Thoracic aorta (tissue), 2 donors: ENCODE measurements at regions not wholly inside any gene's neighbourhood (a gene's known extent, or its start where the extent isn't known, plus 50 kb on each side); places are given as distances from the start of the nearest gene placed in this dataset.

Experiments used
- ATAC-seq: fragments of 150-250 bp; one replicate; pipeline ENCODE4 v1.8.0; 2017; ENCODE audit warnings: low read depth; ENCODE audit not compliant: insufficient number of reproducible peaks, low FRiP score
- DNase-seq: peaks from one replicate; pipeline ENCODE4 v3.0.0-alpha.2; 2020; ENCODE audit warnings: low spot score
- H3K27ac ChIP-seq, 2 donors: fragments of 200-600 bp; sonication (generic); 1 replicate in 1 of 2; 2 replicates in 1 of 2; pipeline ENCODE4 v1.5.1; 2016; ENCODE audit warnings: mild to moderate bottlenecking in 2 of 2, moderate library complexity in 2 of 2
- H3K27me3 ChIP-seq: fragments of 200-600 bp; sonication (generic); replicated peaks from 2 replicates; pipeline ENCODE4 v1.6.0; 2016; ENCODE audit warnings: mild to moderate bottlenecking; ENCODE audit not compliant: insufficient read depth
- H3K36me3 ChIP-seq: fragments of 200-600 bp; sonication (generic); one replicate; pipeline ENCODE4 v1.5.1; 2016
- H3K4me1 ChIP-seq, 2 donors: fragments of 200-600 bp; sonication (generic); 1 replicate in 1 of 2; 2 replicates in 1 of 2; pipeline versions ENCODE4 v1.5.1 to v1.6.0; 2016; ENCODE audit warnings: low read depth in 2 of 2, mild to moderate bottlenecking in 1 of 2; ENCODE audit not compliant: control insufficient read depth in 1 of 2
- H3K4me3 ChIP-seq: fragments of 200-600 bp; sonication (generic); 2 replicates; pipeline ENCODE4 v1.5.1; 2016; ENCODE audit warnings: mild to moderate bottlenecking
- H3K9me3 ChIP-seq: fragments of 200-600 bp; sonication (generic); 2 replicates; pipeline ENCODE4 v1.5.1; 2016
- TF ChIP-seq, protein P1 (sequence below): fragments of 200-600 bp; sonication (generic); IDR thresholded peaks from one replicate; pipeline ENCODE4 v1.5.1; 2019; ENCODE audit warnings: antibody characterized with exemption

DNA sequence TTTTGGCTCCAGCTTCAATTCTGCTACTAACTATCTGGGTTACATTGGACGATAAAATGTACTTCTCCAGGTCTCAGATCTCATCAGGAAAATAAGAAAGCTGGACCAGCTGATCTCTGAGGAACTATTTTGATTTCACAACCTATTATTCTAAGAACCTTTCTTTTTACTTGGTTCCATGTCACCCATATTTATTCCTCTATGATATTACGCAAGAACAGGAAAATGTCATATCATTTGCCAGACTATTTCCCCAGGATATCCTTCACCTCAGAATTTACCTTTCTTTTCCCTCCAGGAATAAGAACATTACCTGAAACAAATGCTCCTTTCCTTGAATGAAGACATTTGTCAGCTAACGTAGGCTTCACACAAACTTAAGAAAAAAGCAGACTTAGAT lies 387.5 kb upstream of the RAG2 start:
- ATAC-seq (no peak), DNase-seq (no peak)
- TF ChIP-seq, protein P1, sequence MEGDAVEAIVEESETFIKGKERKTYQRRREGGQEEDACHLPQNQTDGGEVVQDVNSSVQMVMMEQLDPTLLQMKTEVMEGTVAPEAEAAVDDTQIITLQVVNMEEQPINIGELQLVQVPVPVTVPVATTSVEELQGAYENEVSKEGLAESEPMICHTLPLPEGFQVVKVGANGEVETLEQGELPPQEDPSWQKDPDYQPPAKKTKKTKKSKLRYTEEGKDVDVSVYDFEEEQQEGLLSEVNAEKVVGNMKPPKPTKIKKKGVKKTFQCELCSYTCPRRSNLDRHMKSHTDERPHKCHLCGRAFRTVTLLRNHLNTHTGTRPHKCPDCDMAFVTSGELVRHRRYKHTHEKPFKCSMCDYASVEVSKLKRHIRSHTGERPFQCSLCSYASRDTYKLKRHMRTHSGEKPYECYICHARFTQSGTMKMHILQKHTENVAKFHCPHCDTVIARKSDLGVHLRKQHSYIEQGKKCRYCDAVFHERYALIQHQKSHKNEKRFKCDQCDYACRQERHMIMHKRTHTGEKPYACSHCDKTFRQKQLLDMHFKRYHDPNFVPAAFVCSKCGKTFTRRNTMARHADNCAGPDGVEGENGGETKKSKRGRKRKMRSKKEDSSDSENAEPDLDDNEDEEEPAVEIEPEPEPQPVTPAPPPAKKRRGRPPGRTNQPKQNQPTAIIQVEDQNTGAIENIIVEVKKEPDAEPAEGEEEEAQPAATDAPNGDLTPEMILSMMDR, result no peak
- H3K9me3 ChIP-seq, result no peaks in the 10 kb centered on the region
- H3K27ac ChIP-seq, result no peak overlapping the region
- H3K4me1 ChIP-seq, result no peaks in the 10 kb centered on the region
- no peak overlapping the region for H3K4me3 ChIP-seq
- no peaks in the 10 kb centered on the region for H3K27me3 ChIP-seq
- H3K36me3 ChIP-seq, result no peaks in the 10 kb centered on the region

DNA sequence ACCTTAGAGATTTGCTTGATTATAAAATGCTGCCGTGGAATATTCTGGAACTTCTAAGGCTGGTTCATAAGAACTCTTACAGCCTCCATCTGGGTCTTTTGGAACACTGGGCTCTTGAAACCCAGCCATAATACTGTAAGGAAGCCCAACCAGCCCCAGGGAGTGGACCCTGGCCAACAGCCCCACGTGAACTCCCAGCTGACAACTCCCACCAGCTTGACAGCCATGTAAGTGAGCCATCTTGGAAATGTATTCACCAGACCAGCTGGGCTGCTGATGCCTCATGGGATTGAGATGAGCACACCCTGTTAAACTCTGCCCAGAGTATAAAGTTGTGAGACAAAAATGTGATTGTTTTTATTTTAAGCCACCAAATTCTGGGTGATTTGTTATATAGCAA lies 378.7 kb upstream of the RAG2 start:
- Histone ChIP-seq H3K27ac (no peak overlapping the region), H3K36me3 (no peaks in the 10 kb centered on the region), H3K4me1 (no peaks in the 10 kb centered on the region), H3K9me3 (no peaks in the 10 kb centered on the region), H3K4me3 (no peak overlapping the region), H3K27me3 (no peaks in the 10 kb centered on the region)
- TF ChIP-seq, protein P1, result no peak
- no peak for DNase-seq
- no peak for ATAC-seq

DNA sequence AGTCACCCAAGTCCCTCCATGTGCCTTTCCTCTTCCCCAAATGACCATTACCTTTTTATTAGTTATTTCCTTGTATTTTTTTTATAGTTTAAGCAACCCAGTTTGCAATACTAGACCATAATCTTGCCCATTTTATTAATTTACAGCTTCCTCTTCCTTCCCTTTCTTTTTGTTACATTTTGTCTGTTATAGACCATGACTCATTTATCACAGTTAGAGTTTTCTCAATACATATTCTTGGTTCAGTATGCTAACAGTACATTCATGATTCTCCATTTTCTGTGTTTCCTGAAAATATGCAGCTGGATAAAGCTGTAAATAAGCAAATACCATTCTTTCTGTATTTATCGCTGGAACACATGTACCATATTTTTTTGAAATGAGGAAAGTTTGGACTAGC lies 376.7 kb upstream of the RAG2 start:
- no peak overlapping the region for H3K4me3 ChIP-seq
- H3K27me3 ChIP-seq, result no peaks in the 10 kb centered on the region
- no peaks in the 10 kb centered on the region for H3K9me3 ChIP-seq
- no peak for ATAC-seq
- no peaks in the 10 kb centered on the region for H3K4me1 ChIP-seq
- H3K27ac ChIP-seq, result no peak overlapping the region
- DNase-seq, result no peak
- H3K36me3 ChIP-seq, result no peaks in the 10 kb centered on the region
- TF ChIP-seq, protein P1, result no peak

DNA sequence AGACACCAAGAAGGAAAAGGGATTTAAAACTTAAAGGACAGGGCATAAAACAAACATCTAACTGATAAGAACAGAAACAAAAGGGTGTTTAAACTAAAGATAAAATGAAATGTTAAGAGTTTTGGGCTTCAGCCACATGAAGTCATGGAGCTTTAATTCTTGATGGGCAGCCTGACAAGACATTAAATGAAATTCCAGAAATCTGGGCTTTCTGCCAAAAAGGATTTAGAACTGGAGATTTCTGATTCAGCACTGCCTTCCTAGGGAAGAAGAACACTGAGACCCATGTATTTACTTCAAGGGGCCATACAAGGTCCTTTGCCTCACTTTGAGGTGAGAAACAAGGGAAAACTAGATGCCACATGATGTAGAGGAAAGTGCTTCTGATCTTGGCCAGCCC lies 355.9 kb upstream of the RAG2 start:
- no peak overlapping the region for H3K4me3 ChIP-seq
- TF ChIP-seq, protein P1, result no peak
- no peak overlapping the region for H3K27ac ChIP-seq
- no peaks in the 10 kb centered on the region for H3K27me3 ChIP-seq
- DNase-seq (no peak), ATAC-seq (no peak)
- no peaks in the 10 kb centered on the region for H3K36me3 ChIP-seq
- H3K4me1 ChIP-seq, result no peaks in the 10 kb centered on the region
- H3K9me3 ChIP-seq, result no peaks in the 10 kb centered on the region

DNA sequence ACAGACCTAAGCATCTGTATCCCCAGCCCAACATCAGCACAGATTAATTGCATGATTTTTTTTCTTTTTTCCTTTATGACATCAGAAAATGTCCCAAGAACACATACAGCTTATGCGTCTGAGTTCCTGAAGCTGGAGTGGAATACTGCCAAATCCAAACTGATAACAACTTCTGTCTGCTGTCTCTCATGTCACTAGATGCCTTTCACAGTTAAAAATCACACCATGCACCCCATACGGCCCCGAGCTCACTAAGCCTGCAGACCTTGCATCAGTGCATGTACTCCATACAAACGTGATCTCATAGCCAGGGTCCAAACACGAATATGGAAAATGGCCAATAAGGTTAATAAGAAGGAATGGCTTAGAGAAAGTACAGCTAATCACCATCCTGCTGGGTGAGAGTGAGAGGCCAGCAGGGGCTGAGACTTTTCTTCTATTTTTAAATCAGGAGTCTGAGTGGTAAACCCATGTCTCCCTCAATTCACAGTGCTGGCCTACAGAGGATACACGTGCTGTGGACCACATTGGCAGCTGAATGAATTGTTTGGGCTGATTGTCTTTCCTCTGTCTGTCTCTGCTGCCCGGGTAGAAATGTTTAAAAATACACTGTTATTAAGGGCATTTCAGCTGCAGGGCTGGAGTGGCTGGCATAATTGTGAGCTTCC lies 350.6 kb upstream of the RAG2 start:
- Histone ChIP-seq H3K36me3 (no peaks in the 10 kb centered on the region), H3K27ac (no peak overlapping the region), H3K27me3 (no peaks in the 10 kb centered on the region), H3K9me3 (no peaks in the 10 kb centered on the region), H3K4me3 (no peak overlapping the region), H3K4me1 (no peaks in the 10 kb centered on the region)
- TF ChIP-seq, protein P1, result no peak
- ATAC-seq (no peak), DNase-seq (no peak)
